ENCODE measurements at regions not wholly inside any gene's neighbourhood (a gene's known extent, or its start where the extent isn't known, plus 50 kb on each side); places are given as distances from the start of the nearest gene placed in this dataset.

DNA sequence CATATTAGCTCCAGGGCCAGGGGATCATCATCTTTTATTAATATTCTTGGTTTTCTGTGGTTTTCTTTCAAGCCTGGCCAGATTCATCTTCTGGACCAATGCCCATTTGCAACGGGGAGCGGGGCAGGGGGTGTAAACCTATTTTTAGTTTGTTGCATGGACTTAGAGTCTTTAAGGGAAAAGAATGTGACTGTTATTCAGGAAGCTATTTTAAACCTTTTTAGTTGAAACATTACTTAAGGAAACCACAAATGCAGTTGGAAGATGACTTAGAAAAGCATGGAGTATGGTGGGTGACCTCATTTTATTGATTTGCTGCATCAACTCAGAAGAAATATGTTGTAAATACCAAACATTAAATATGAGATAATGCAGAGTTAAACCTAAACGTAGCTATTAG is 368.4 kb upstream of the E2F7 start:
- Mint-ChIP-seq H3K9me3 (no peaks in the 10 kb centered on the region), H3K27me3 (no peaks in the 10 kb centered on the region), H3K4me3 (no peak overlapping the region), H3K36me3 (no peaks in the 10 kb centered on the region), H3K27ac (no peak overlapping the region), H3K4me1 (no peaks in the 10 kb centered on the region)
- no peak overlapping the region for H3K27ac ChIP-seq (ENCODE audit: low read length)
- H3K27me3 ChIP-seq (replicated peaks in 1 of 2; ENCODE audit: control insufficient read depth in 2 of 2, extremely low read depth in 1 of 2, insufficient read depth in 2 of 2, low read length in 1 of 2) = no peaks in the 10 kb centered on the region
- H3K9me3 ChIP-seq = no peaks in the 10 kb centered on the region
- WGBS (ENCODE audit: insufficient coverage) = 0% methylated on average over 1 of the region's 3 CpGs
- POLR2A ChIA-PET = no interaction called here
- ATAC-seq (replicated peaks in 1 of 4) = no peak
- no peak for DNase-seq
- CTCF ChIA-PET = interaction anchor here in 1 of 2 donors (0.6 kb wide), 1 partner anchor 37 kb away, joined by 6 read pairs; no protein-coding TSS in a partner anchor
- H3K36me3 ChIP-seq (ENCODE audit: control insufficient read depth in 2 of 2, extremely low read depth in 1 of 2, insufficient read depth in 1 of 2, low read length in 1 of 2) = no peaks in the 10 kb centered on the region
- no peaks in the 10 kb centered on the region for H3K4me1 ChIP-seq (ENCODE audit: control insufficient read depth in 1 of 2, extremely low read depth in 1 of 2, insufficient read depth in 2 of 2, low read length in 2 of 2)
- H3K4me3 ChIP-seq (ENCODE audit: control insufficient read depth in 1 of 2, extremely low read depth in 1 of 2, low read length in 1 of 2) = no peak overlapping the region

DNA sequence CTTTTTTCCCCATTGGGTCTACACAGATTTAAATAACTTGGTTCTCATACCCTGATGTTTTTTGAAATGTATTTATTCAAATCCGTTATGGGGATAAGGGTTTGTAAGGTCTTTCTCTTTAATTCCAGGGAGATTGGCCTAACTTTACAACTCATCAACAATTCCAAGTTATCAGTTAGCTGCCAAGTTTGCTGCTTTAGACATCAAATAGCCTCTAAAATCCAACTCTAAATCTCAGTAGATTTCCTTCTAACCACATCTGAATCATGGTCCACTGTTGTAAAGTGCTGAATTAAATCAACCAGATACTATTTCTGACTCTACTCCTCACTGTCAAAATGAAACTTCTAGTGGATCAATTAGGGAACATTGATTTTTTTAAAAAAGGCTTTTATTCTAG is 364.1 kb upstream of the E2F7 start:
- Histone ChIP-seq H3K36me3 (ENCODE audit: control insufficient read depth in 2 of 2, extremely low read depth in 1 of 2, insufficient read depth in 1 of 2, low read length in 1 of 2) (no peaks in the 10 kb centered on the region), H3K27me3 (replicated peaks in 1 of 2; ENCODE audit: control insufficient read depth in 2 of 2, extremely low read depth in 1 of 2, insufficient read depth in 2 of 2, low read length in 1 of 2) (no peaks in the 10 kb centered on the region), H3K27ac (ENCODE audit: low read length) (no peak overlapping the region), H3K9me3 (no peaks in the 10 kb centered on the region), H3K4me1 (ENCODE audit: control insufficient read depth in 1 of 2, extremely low read depth in 1 of 2, insufficient read depth in 2 of 2, low read length in 2 of 2) (no peaks in the 10 kb centered on the region), H3K4me3 (ENCODE audit: control insufficient read depth in 1 of 2, extremely low read depth in 1 of 2, low read length in 1 of 2) (no peak overlapping the region)
- no peak overlapping the region for H3K4me3 Mint-ChIP-seq
- no peak overlapping the region for H3K27ac Mint-ChIP-seq
- peaks cover 5 to 14% (median 14%) of the 10 kb centered on the region in 3 donors for H3K9me3 Mint-ChIP-seq
- no peaks in the 10 kb centered on the region for H3K4me1 Mint-ChIP-seq
- ChIA-PET CTCF (interaction anchor here in 1 of 2 donors (0.6 kb wide), 1 partner anchor 1749 kb away, joined by 3 read pairs; no protein-coding TSS in a partner anchor), POLR2A (no interaction called here)
- WGBS (ENCODE audit: insufficient coverage) = no CpG with 5 or more reads among the region's 1 CpG
- no peaks in the 10 kb centered on the region for H3K36me3 Mint-ChIP-seq
- ATAC-seq (replicated peaks in 1 of 4) = no peak
- H3K27me3 Mint-ChIP-seq = no peaks in the 10 kb centered on the region
- no peak for DNase-seq

DNA sequence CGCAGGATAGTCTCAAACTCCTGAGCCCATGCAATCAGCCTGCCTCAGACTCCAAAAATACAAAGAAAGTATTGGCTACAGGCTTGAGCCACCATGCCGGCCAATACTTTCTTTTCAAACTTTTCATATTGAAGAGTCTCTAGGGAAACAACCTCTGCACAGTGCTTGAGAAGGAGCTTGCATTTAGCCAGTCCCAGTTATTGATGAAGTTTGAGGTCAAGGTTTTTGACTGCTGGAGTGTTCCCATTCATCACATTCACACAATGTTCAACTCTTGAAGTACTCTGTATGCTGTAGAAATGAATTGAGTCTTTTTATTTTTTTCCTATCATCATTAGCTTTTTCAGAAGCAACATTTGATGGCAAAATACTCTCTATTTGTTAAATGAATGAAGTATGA is 355.8 kb upstream of the E2F7 start:
- ATAC-seq (replicated peaks in 1 of 4) = no peak
- no peaks in the 10 kb centered on the region for H3K4me1 ChIP-seq (ENCODE audit: control insufficient read depth in 1 of 2, extremely low read depth in 1 of 2, insufficient read depth in 2 of 2, low read length in 2 of 2)
- H3K4me3 ChIP-seq (ENCODE audit: control insufficient read depth in 1 of 2, extremely low read depth in 1 of 2, low read length in 1 of 2) = no peak overlapping the region
- whole genome bisulfite sequencing (ENCODE audit: insufficient coverage) = no CpG with 5 or more reads among the region's 2 CpGs
- H3K27me3 ChIP-seq (replicated peaks in 1 of 2; ENCODE audit: control insufficient read depth in 2 of 2, extremely low read depth in 1 of 2, insufficient read depth in 2 of 2, low read length in 1 of 2) = no peaks in the 10 kb centered on the region
- no peaks in the 10 kb centered on the region for H3K9me3 ChIP-seq
- Mint-ChIP-seq H3K4me1 (no peaks in the 10 kb centered on the region), H3K36me3 (no peaks in the 10 kb centered on the region), H3K4me3 (no peak overlapping the region), H3K27ac (no peak overlapping the region), H3K27me3 (no peaks in the 10 kb centered on the region), H3K9me3 (peaks cover 6 to 12% (median 7%) of the 10 kb centered on the region in 3 donors)
- CTCF ChIA-PET = no interaction called here
- H3K27ac ChIP-seq (ENCODE audit: low read length) = no peak overlapping the region
- POLR2A ChIA-PET = no interaction called here
- H3K36me3 ChIP-seq (ENCODE audit: control insufficient read depth in 2 of 2, extremely low read depth in 1 of 2, insufficient read depth in 1 of 2, low read length in 1 of 2) = no peaks in the 10 kb centered on the region
- DNase-seq = no peak

DNA sequence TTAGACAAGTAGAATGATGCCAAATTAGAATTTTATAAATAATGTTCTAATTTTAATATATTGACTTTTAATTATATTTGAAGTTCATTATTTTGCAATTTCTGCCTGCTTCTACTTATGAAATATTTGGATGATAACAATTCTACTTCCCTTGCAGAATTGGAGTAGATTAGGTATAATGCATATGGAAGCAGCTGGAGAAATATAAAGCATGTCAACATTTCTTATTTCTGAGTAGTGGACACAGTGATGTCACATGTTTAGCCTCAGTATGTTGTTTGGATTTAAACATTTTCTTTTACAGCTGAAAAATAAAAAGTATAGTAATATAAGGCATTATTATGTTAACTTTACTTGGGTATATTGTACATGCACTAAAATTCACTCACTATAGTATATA is 344.2 kb upstream of the E2F7 start:
- CTCF ChIA-PET = no interaction called here
- no peaks in the 10 kb centered on the region for H3K27me3 Mint-ChIP-seq
- no peak overlapping the region for H3K4me3 Mint-ChIP-seq
- no peak for DNase-seq
- no peaks in the 10 kb centered on the region for H3K27me3 ChIP-seq (replicated peaks in 1 of 2; ENCODE audit: control insufficient read depth in 2 of 2, extremely low read depth in 1 of 2, insufficient read depth in 2 of 2, low read length in 1 of 2)
- no peaks in the 10 kb centered on the region for H3K9me3 ChIP-seq
- no peaks in the 10 kb centered on the region for H3K4me1 Mint-ChIP-seq
- POLR2A ChIA-PET = no interaction called here
- no peak for ATAC-seq (replicated peaks in 1 of 4)
- H3K4me3 ChIP-seq (ENCODE audit: control insufficient read depth in 1 of 2, extremely low read depth in 1 of 2, low read length in 1 of 2) = no peak overlapping the region
- H3K36me3 Mint-ChIP-seq = no peaks in the 10 kb centered on the region
- H3K4me1 ChIP-seq (ENCODE audit: control insufficient read depth in 1 of 2, extremely low read depth in 1 of 2, insufficient read depth in 2 of 2, low read length in 2 of 2) = no peaks in the 10 kb centered on the region
- H3K27ac Mint-ChIP-seq = no peak overlapping the region
- H3K36me3 ChIP-seq (ENCODE audit: control insufficient read depth in 2 of 2, extremely low read depth in 1 of 2, insufficient read depth in 1 of 2, low read length in 1 of 2) = no peaks in the 10 kb centered on the region
- H3K27ac ChIP-seq (ENCODE audit: low read length) = no peak overlapping the region
- peaks cover 0 to 3% (median 0%) of the 10 kb centered on the region in 3 donors for H3K9me3 Mint-ChIP-seq

DNA sequence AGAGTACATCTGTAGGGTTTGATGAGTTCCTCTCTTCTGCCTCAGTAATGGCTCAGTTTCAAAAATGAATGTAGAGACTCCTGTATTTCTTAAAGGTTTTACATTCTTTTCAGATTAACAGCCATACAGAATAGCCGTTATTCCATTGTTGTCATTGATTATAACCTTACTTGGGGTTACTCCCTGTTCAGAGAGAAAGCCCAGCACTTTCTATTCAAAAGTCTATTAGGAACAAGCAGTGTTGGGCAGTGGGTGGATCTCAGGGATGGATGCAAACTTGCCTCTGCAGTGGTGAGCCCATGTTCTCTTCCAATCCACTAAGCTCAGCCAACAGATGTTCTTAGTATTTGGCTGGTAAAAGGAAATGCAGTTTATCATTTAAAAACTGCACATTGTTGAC is 342.6 kb upstream of the E2F7 start:
- H3K4me1 Mint-ChIP-seq = no peaks in the 10 kb centered on the region
- H3K4me1 ChIP-seq (ENCODE audit: control insufficient read depth in 1 of 2, extremely low read depth in 1 of 2, insufficient read depth in 2 of 2, low read length in 2 of 2) = no peaks in the 10 kb centered on the region
- H3K36me3 Mint-ChIP-seq = no peaks in the 10 kb centered on the region
- ChIA-PET CTCF (no interaction called here), POLR2A (no interaction called here)
- H3K4me3 Mint-ChIP-seq = no peak overlapping the region
- WGBS (ENCODE audit: insufficient coverage) = no CpG with 5 or more reads among the region's 1 CpG
- H3K27ac Mint-ChIP-seq = no peak overlapping the region
- ATAC-seq (replicated peaks in 1 of 4) (no peak), DNase-seq (no peak)
- no peaks in the 10 kb centered on the region for H3K27me3 ChIP-seq (replicated peaks in 1 of 2; ENCODE audit: control insufficient read depth in 2 of 2, extremely low read depth in 1 of 2, insufficient read depth in 2 of 2, low read length in 1 of 2)
- H3K36me3 ChIP-seq (ENCODE audit: control insufficient read depth in 2 of 2, extremely low read depth in 1 of 2, insufficient read depth in 1 of 2, low read length in 1 of 2) = no peaks in the 10 kb centered on the region
- no peak overlapping the region for H3K4me3 ChIP-seq (ENCODE audit: control insufficient read depth in 1 of 2, extremely low read depth in 1 of 2, low read length in 1 of 2)
- H3K27ac ChIP-seq (ENCODE audit: low read length) = no peak overlapping the region
- H3K27me3 Mint-ChIP-seq = no peaks in the 10 kb centered on the region
- H3K9me3 ChIP-seq = no peaks in the 10 kb centered on the region
- peaks cover 0 to 3% (median 0%) of the 10 kb centered on the region in 3 donors for H3K9me3 Mint-ChIP-seq

DNA sequence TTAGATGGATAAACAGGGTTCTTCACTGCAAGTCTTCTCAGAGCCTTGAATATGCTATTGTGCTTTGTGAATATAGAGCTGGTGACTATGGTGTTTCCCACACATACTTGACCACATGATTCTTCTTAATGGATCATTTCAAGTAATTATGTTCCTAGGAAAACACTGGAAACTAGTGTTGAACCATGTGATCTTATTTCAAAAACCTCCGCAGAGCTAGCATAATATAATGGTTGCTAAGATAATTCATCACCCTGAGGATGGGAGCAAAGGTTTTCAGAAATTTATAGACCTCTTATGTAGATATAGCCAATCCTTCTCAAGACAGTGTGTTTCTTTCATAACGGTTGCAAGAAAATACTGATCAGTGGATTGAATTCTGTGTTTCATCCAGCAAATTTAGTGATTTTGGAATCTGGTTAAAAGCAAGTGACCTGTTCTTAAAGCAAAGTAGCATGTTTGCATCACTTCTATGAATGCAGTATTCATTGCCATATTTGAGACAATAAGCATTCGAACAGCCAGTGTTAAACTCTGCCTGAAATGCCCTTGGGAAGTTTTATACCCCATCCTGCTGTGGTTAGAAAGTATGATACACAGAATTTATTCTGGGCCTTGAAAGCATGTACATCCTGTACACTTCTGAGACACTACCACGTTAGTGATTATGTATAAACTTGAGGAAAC is 341.0 kb upstream of the E2F7 start:
- ChIA-PET POLR2A (no interaction called here), CTCF (no interaction called here)
- H3K4me3 ChIP-seq (ENCODE audit: control insufficient read depth in 1 of 2, extremely low read depth in 1 of 2, low read length in 1 of 2) = no peak overlapping the region
- H3K36me3 ChIP-seq (ENCODE audit: control insufficient read depth in 2 of 2, extremely low read depth in 1 of 2, insufficient read depth in 1 of 2, low read length in 1 of 2) = no peaks in the 10 kb centered on the region
- no peaks in the 10 kb centered on the region for H3K4me1 ChIP-seq (ENCODE audit: control insufficient read depth in 1 of 2, extremely low read depth in 1 of 2, insufficient read depth in 2 of 2, low read length in 2 of 2)
- H3K27ac Mint-ChIP-seq = no peak overlapping the region
- H3K27ac ChIP-seq (ENCODE audit: low read length) = no peak overlapping the region
- H3K9me3 ChIP-seq = no peaks in the 10 kb centered on the region
- H3K27me3 ChIP-seq (replicated peaks in 1 of 2; ENCODE audit: control insufficient read depth in 2 of 2, extremely low read depth in 1 of 2, insufficient read depth in 2 of 2, low read length in 1 of 2) = no peaks in the 10 kb centered on the region
- no peaks in the 10 kb centered on the region for H3K4me1 Mint-ChIP-seq
- H3K9me3 Mint-ChIP-seq = peaks cover 0 to 3% (median 0%) of the 10 kb centered on the region in 3 donors
- DNase-seq (no peak), ATAC-seq (replicated peaks in 1 of 4) (no peak)
- no CpG with 5 or more reads among the region's 4 CpGs for WGBS (ENCODE audit: insufficient coverage)
- H3K27me3 Mint-ChIP-seq = no peaks in the 10 kb centered on the region
- H3K4me3 Mint-ChIP-seq = no peak overlapping the region
- no peaks in the 10 kb centered on the region for H3K36me3 Mint-ChIP-seq

DNA sequence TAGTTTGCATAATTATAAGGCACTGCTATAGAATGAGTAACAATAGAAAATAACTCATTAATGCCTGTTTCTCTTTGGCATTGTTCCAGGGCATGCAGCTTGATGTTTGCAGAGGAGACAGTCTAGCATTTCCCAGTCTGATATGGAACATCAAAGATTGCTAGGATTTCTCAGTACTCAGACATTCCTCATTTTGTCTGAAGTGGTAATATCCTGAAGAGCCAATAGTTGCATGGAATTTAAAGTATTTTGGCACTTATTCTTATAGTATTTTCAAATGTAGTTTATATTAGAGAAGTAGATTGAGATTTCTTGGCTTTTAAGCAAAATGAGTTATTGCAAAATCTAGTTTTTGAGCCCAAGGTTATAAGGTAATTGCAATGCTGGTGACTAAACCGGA is 337.3 kb upstream of the E2F7 start:
- no peak overlapping the region for H3K4me3 Mint-ChIP-seq
- Histone ChIP-seq H3K4me1 (ENCODE audit: control insufficient read depth in 1 of 2, extremely low read depth in 1 of 2, insufficient read depth in 2 of 2, low read length in 2 of 2) (no peaks in the 10 kb centered on the region), H3K9me3 (no peaks in the 10 kb centered on the region), H3K27ac (ENCODE audit: low read length) (no peak overlapping the region), H3K36me3 (ENCODE audit: control insufficient read depth in 2 of 2, extremely low read depth in 1 of 2, insufficient read depth in 1 of 2, low read length in 1 of 2) (no peaks in the 10 kb centered on the region), H3K27me3 (replicated peaks in 1 of 2; ENCODE audit: control insufficient read depth in 2 of 2, extremely low read depth in 1 of 2, insufficient read depth in 2 of 2, low read length in 1 of 2) (no peaks in the 10 kb centered on the region), H3K4me3 (ENCODE audit: control insufficient read depth in 1 of 2, extremely low read depth in 1 of 2, low read length in 1 of 2) (no peak overlapping the region)
- no peak for DNase-seq
- no peak overlapping the region for H3K27ac Mint-ChIP-seq
- no peak for ATAC-seq (replicated peaks in 1 of 4)
- CTCF ChIA-PET = no interaction called here
- H3K9me3 Mint-ChIP-seq = no peaks in the 10 kb centered on the region
- no peaks in the 10 kb centered on the region for H3K4me1 Mint-ChIP-seq
- POLR2A ChIA-PET = no interaction called here
- no peaks in the 10 kb centered on the region for H3K27me3 Mint-ChIP-seq
- no peaks in the 10 kb centered on the region for H3K36me3 Mint-ChIP-seq
- WGBS (ENCODE audit: insufficient coverage) = no CpG with 5 or more reads among the region's 1 CpG

Measured in T-cell (primary cell).